ENCODE measurements at regions not wholly inside any gene's neighbourhood (a gene's known extent, or its start where the extent isn't known, plus 50 kb on each side); places are given as distances from the start of the nearest gene placed in this dataset.
"Not testable (repeated sequence)": the region's sequence is repeated elsewhere in the genome, so short reads cannot be mapped to it uniquely, and the experiment has no call there.

- no peak overlapping the region for H3K4me3 Mint-ChIP-seq
- ATAC-seq (no peak), DNase-seq (ENCODE audit: low spot score in 2 of 2) (no peak)
- no peaks in the 10 kb centered on the region for H3K36me3 Mint-ChIP-seq
- H3K9me3 Mint-ChIP-seq = peaks cover 4% of the 10 kb centered on the region
- no peaks in the 10 kb centered on the region for H3K4me1 Mint-ChIP-seq
- no peak overlapping the region for H3K27ac Mint-ChIP-seq
These were observed 277.2 kb upstream of the ARHGEF26 start for GRCh38 chr3:153843994-153844393.

- no peaks in the 10 kb centered on the region for H3K4me1 Mint-ChIP-seq
- no peaks in the 10 kb centered on the region for H3K36me3 Mint-ChIP-seq
- ATAC-seq = no peak
- DNase-seq (ENCODE audit: low spot score in 2 of 2) = no peak
- H3K4me3 Mint-ChIP-seq = no peak overlapping the region
- H3K9me3 Mint-ChIP-seq = peaks cover 4% of the 10 kb centered on the region
- no peak overlapping the region for H3K27ac Mint-ChIP-seq
These were observed 275.9 kb upstream of the ARHGEF26 start for GRCh38 chr3:153845311-153845710.

- Mint-ChIP-seq H3K36me3 (no peaks in the 10 kb centered on the region), H3K9me3 (no peaks in the 10 kb centered on the region), H3K4me1 (no peaks in the 10 kb centered on the region), H3K4me3 (no peak overlapping the region), H3K27ac (no peak overlapping the region)
- ATAC-seq = no peak
- DNase-seq (ENCODE audit: low spot score in 2 of 2) = no peak
These were observed 272.5 kb upstream of the ARHGEF26 start for GRCh38 chr3:153848702-153849101.

GRCh38 chr3:153852355-153852754 lies 268.8 kb upstream of the ARHGEF26 start:
- no peaks in the 10 kb centered on the region for H3K36me3 Mint-ChIP-seq
- no peak overlapping the region for H3K4me3 Mint-ChIP-seq
- no peaks in the 10 kb centered on the region for H3K9me3 Mint-ChIP-seq
- H3K4me1 Mint-ChIP-seq = no peaks in the 10 kb centered on the region
- ATAC-seq (no peak), DNase-seq (ENCODE audit: low spot score in 2 of 2) (no peak)
- no peak overlapping the region for H3K27ac Mint-ChIP-seq

- H3K9me3 Mint-ChIP-seq = no peaks in the 10 kb centered on the region
- no peaks in the 10 kb centered on the region for H3K4me1 Mint-ChIP-seq
- no peaks in the 10 kb centered on the region for H3K36me3 Mint-ChIP-seq
- H3K27ac Mint-ChIP-seq = no peak overlapping the region
- DNase-seq (ENCODE audit: low spot score in 2 of 2) (no peak), ATAC-seq (no peak)
- H3K4me3 Mint-ChIP-seq = no peak overlapping the region
These were observed 268.0 kb upstream of the ARHGEF26 start for GRCh38 chr3:153853163-153853562.

GRCh38 chr3:153855772-153856171 lies 265.4 kb upstream of the ARHGEF26 start:
- no peak for DNase-seq (ENCODE audit: low spot score in 2 of 2)
- Mint-ChIP-seq H3K9me3 (no peaks in the 10 kb centered on the region), H3K4me3 (no peak overlapping the region), H3K4me1 (no peaks in the 10 kb centered on the region), H3K36me3 (no peaks in the 10 kb centered on the region), H3K27ac (no peak overlapping the region)
- no peak for ATAC-seq

GRCh38 chr3:153856932-153857331 lies 264.3 kb upstream of the ARHGEF26 start:
- Mint-ChIP-seq H3K27ac (no peak overlapping the region), H3K36me3 (no peaks in the 10 kb centered on the region), H3K9me3 (no peaks in the 10 kb centered on the region), H3K4me3 (no peak overlapping the region), H3K4me1 (no peaks in the 10 kb centered on the region)
- ATAC-seq (no peak), DNase-seq (ENCODE audit: low spot score in 2 of 2) (no peak)

GRCh38 chr3:153864793-153865192 lies 256.4 kb upstream of the ARHGEF26 start:
- DNase-seq (ENCODE audit: low spot score in 2 of 2) (no peak), ATAC-seq (peak; percentile 50)
- Mint-ChIP-seq H3K27ac (no peak overlapping the region), H3K9me3 (no peaks in the 10 kb centered on the region), H3K4me3 (no peak overlapping the region), H3K4me1 (no peaks in the 10 kb centered on the region), H3K36me3 (no peaks in the 10 kb centered on the region)

GRCh38 chr3:153866901-153867300 lies 254.3 kb upstream of the ARHGEF26 start:
- no peak for DNase-seq (ENCODE audit: low spot score in 2 of 2)
- no peaks in the 10 kb centered on the region for H3K36me3 Mint-ChIP-seq
- no peak overlapping the region for H3K4me3 Mint-ChIP-seq
- ATAC-seq = no peak
- no peaks in the 10 kb centered on the region for H3K4me1 Mint-ChIP-seq
- H3K27ac Mint-ChIP-seq = no peak overlapping the region
- H3K9me3 Mint-ChIP-seq = no peaks in the 10 kb centered on the region

- not testable (repeated sequence) for DNase-seq (ENCODE audit: low spot score in 2 of 2); H3K4me3 Mint-ChIP-seq; H3K36me3 Mint-ChIP-seq; ATAC-seq; H3K4me1 Mint-ChIP-seq; H3K27ac Mint-ChIP-seq
- peaks cover 10% of the 10 kb centered on the region for H3K9me3 Mint-ChIP-seq
These were observed 246.8 kb upstream of the ARHGEF26 start for GRCh38 chr3:153874348-153874747.

GRCh38 chr3:153880493-153880892 lies 240.7 kb upstream of the ARHGEF26 start:
- ATAC-seq (no peak), DNase-seq (ENCODE audit: low spot score in 2 of 2) (no peak)
- Mint-ChIP-seq H3K27ac (no peak overlapping the region), H3K4me3 (no peak overlapping the region), H3K36me3 (no peaks in the 10 kb centered on the region), H3K9me3 (no peaks in the 10 kb centered on the region), H3K4me1 (no peaks in the 10 kb centered on the region)

GRCh38 chr3:153881201-153881600 lies 240.0 kb upstream of the ARHGEF26 start:
- H3K36me3 Mint-ChIP-seq = no peaks in the 10 kb centered on the region
- H3K4me3 Mint-ChIP-seq = no peak overlapping the region
- H3K9me3 Mint-ChIP-seq = no peaks in the 10 kb centered on the region
- no peak overlapping the region for H3K27ac Mint-ChIP-seq
- peak; percentile 67 for ATAC-seq
- DNase-seq (ENCODE audit: low spot score in 2 of 2) = no peak
- no peaks in the 10 kb centered on the region for H3K4me1 Mint-ChIP-seq

GRCh38 chr3:153885359-153885758 lies 235.8 kb upstream of the ARHGEF26 start:
- Mint-ChIP-seq H3K4me1 (no peaks in the 10 kb centered on the region), H3K36me3 (no peaks in the 10 kb centered on the region), H3K27ac (no peak overlapping the region)

GRCh38 chr3:153889905-153890334 lies 231.3 kb upstream of the ARHGEF26 start:
- Mint-ChIP-seq H3K27ac (no peak overlapping the region), H3K4me3 (no peak overlapping the region), H3K36me3 (no peaks in the 10 kb centered on the region), H3K9me3 (no peaks in the 10 kb centered on the region), H3K4me1 (no peaks in the 10 kb centered on the region)
- ATAC-seq = no peak
- no peak for DNase-seq (ENCODE audit: low spot score in 2 of 2)

More at GRCh38 chr3:153885359-153885758, 235.8 kb upstream of the ARHGEF26 start:
- DNase-seq (ENCODE audit: low spot score in 2 of 2) = no peak
- Mint-ChIP-seq H3K4me3 (no peak overlapping the region), H3K9me3 (no peaks in the 10 kb centered on the region)
- ATAC-seq = no peak

GRCh38 chr3:153892126-153892525 lies 229.1 kb upstream of the ARHGEF26 start:
- Mint-ChIP-seq H3K36me3 (no peaks in the 10 kb centered on the region), H3K4me3 (no peak overlapping the region), H3K4me1 (no peaks in the 10 kb centered on the region), H3K9me3 (no peaks in the 10 kb centered on the region), H3K27ac (no peak overlapping the region)
- DNase-seq (ENCODE audit: low spot score in 2 of 2) = no peak
- no peak for ATAC-seq

- no peak for ATAC-seq
- H3K27ac Mint-ChIP-seq = no peak overlapping the region
These were observed 226.3 kb upstream of the ARHGEF26 start for GRCh38 chr3:153894857-153895256.

GRCh38 chr3:153896197-153896596 lies 225.0 kb upstream of the ARHGEF26 start:
- ATAC-seq = no peak
- no peak overlapping the region for H3K27ac Mint-ChIP-seq
- H3K36me3 Mint-ChIP-seq = no peaks in the 10 kb centered on the region
- no peaks in the 10 kb centered on the region for H3K9me3 Mint-ChIP-seq
- no peaks in the 10 kb centered on the region for H3K4me1 Mint-ChIP-seq
- no peak for DNase-seq (ENCODE audit: low spot score in 2 of 2)
- H3K4me3 Mint-ChIP-seq = no peak overlapping the region

More at GRCh38 chr3:153894857-153895256, 226.3 kb upstream of the ARHGEF26 start:
- DNase-seq (ENCODE audit: low spot score in 2 of 2) = no peak
- Mint-ChIP-seq H3K9me3 (no peaks in the 10 kb centered on the region), H3K36me3 (no peaks in the 10 kb centered on the region), H3K4me3 (no peak overlapping the region), H3K4me1 (no peaks in the 10 kb centered on the region)
